SK-N-SH (cell line): ENCODE measurements at regions not wholly inside any gene's neighbourhood (a gene's known extent, or its start where the extent isn't known, plus 50 kb on each side); places are given as distances from the start of the nearest gene placed in this dataset.

Experiments used
- CTCF ChIA-PET: fragments of 300-600, 350-600 bp; formaldehyde crosslinking; extraction: SDS; loops from one replicate; lab custom pipeline; 2021; lab: Yijun Ruan, JAX
- POLR2A ChIA-PET: fragments of 350-600 bp; sonication (Branson Sonifier 250); formaldehyde crosslinking; extraction: SDS; loops from one replicate; lab custom pipeline; 2020; ENCODE audit warnings: antibody characterized with exemption, inconsistent platforms; lab: Yijun Ruan, JAX
- DNase-seq: peaks from one replicate; pipeline ENCODE4 v3.0.0; 2012
- H2AFZ ChIP-seq: fragments of 200-600 bp; sonication (generic); 2 replicates; pipeline ENCODE4 v1.8.1; 2016; ENCODE audit warnings: antibody characterized with exemption, mild to moderate bottlenecking, low read depth
- H3F3A ChIP-seq: fragments of 200-600 bp; sonication (generic); replicated peaks from 2 replicates; pipeline ENCODE3; 2016; ENCODE audit warnings: antibody characterized with exemption, mild to moderate bottlenecking; ENCODE audit not compliant: insufficient read depth
- H3K27ac ChIP-seq, 2 experiments: fragments of 200-500 bp in 1 of 2; fragments of 200-600 bp in 1 of 2; sonication (Bioruptor generic) in 1 of 2; sonication (generic), shearing (Covaris generic) in 1 of 2; 2 replicates each; pipeline versions ENCODE4 v1.5.1 to v1.6.1; 2014 to 2016; ENCODE audit warnings: low read depth in 2 of 2, inconsistent platforms in 1 of 2, low read length in 1 of 2, mild to moderate bottlenecking in 1 of 2, mixed read lengths in 1 of 2
- H3K27me3 ChIP-seq: fragments of 200-600 bp; sonication (generic), shearing (Covaris generic); 2 replicates; pipeline ENCODE4 v1.6.1; 2016; ENCODE audit warnings: mixed run types; ENCODE audit not compliant: insufficient read depth
- H3K36me3 ChIP-seq, 2 experiments: fragments of 200-500 bp in 1 of 2; fragments of 200-600 bp in 1 of 2; sonication (Bioruptor generic) in 1 of 2; sonication (generic) in 1 of 2; replicated peaks in 1 of 2; 2 replicates each; pipeline versions ENCODE3 to v1.5.1; 2014 to 2016; ENCODE audit warnings: low read length in 1 of 2, mild to moderate bottlenecking in 1 of 2; ENCODE audit not compliant: insufficient read depth in 2 of 2, control insufficient read depth in 1 of 2
- H3K4me1 ChIP-seq, 2 experiments: fragments of 200-500 bp in 1 of 2; fragments of 200-600 bp in 1 of 2; sonication (Bioruptor generic) in 1 of 2; sonication (generic), shearing (Covaris generic) in 1 of 2; 2 replicates each; pipeline versions ENCODE4 v1.5.1 to v1.6.1; 2014 to 2016; ENCODE audit warnings: low read depth in 1 of 2, low read length in 1 of 2, mixed run types in 1 of 2; ENCODE audit not compliant: insufficient read depth in 2 of 2, control insufficient read depth in 1 of 2
- H3K4me2 ChIP-seq: fragments of 200-600 bp; sonication (generic), shearing (Covaris generic); 2 replicates; pipeline ENCODE4 v1.6.1; 2017; ENCODE audit warnings: mixed run types
- H3K4me3 ChIP-seq, 2 experiments: fragments of 200-500 bp in 1 of 2; fragments of 200-600 bp in 1 of 2; sonication (Bioruptor generic) in 1 of 2; sonication (generic), shearing (Covaris generic) in 1 of 2; 2 replicates each; pipeline versions ENCODE4 v1.5.1 to v1.8.1; 2014 to 2016; ENCODE audit warnings: low read depth in 2 of 2, inconsistent platforms in 1 of 2, low read length in 1 of 2, mild to moderate bottlenecking in 1 of 2, mixed read lengths in 1 of 2, moderate library complexity in 1 of 2
- H3K79me2 ChIP-seq: fragments of 200-600 bp; sonication (generic); 2 replicates; pipeline ENCODE4 v1.8.1; 2017; ENCODE audit warnings: mild to moderate bottlenecking; ENCODE audit not compliant: insufficient read depth
- H3K9ac ChIP-seq: fragments of 200-600 bp; sonication (generic); 2 replicates; pipeline ENCODE4 v1.6.1; 2017; ENCODE audit warnings: mixed run types
- H3K9me2 ChIP-seq: fragments of 200-600 bp; sonication (generic); 2 replicates; pipeline ENCODE4 v1.6.1; 2017; ENCODE audit warnings: mixed run types
- H3K9me3 ChIP-seq: fragments of 200-600 bp; sonication (generic); 2 replicates; pipeline ENCODE4 v1.6.1; 2017; ENCODE audit warnings: mixed run types, mild to moderate bottlenecking, moderate library complexity
- H4K20me1 ChIP-seq: fragments of 200-600 bp; sonication (generic); 2 replicates; pipeline ENCODE4 v1.6.1; 2017; ENCODE audit warnings: mild to moderate bottlenecking, mixed run types; ENCODE audit not compliant: insufficient read depth
- CTCF ChIP-seq: fragments of 200-600 bp; sonication (generic); IDR thresholded peaks from 2 replicates; pipeline ENCODE4 v1.6.1; 2017; ENCODE audit warnings: antibody characterized with exemption, mild to moderate bottlenecking, moderate library complexity
- EZH2phosphoT487 ChIP-seq: fragments of 200-600 bp; sonication (generic); IDR thresholded peaks from 2 replicates; pipeline ENCODE4 v1.6.1; 2017; ENCODE audit warnings: low read depth, mixed run types, mild to moderate bottlenecking, antibody characterized with exemption, moderate library complexity, borderline replicate concordance
- FOSL2 ChIP-seq: IDR thresholded peaks from 2 replicates; pipeline ENCODE4 v1.4.0; 2012; ENCODE audit warnings: low read depth, mild to moderate bottlenecking, moderate library complexity, borderline replicate concordance
- FOXJ3 ChIP-seq: sonication (generic); formaldehyde crosslinking; IDR thresholded peaks from 2 replicates; pipeline ENCODE4 v1.5.1; 2020; ENCODE audit warnings: mild to moderate bottlenecking, missing genetic modification reagents
- FOXM1 ChIP-seq: IDR thresholded peaks from 2 replicates; pipeline ENCODE4 v1.4.0; 2012; ENCODE audit warnings: low read depth, mild to moderate bottlenecking
- GABPA ChIP-seq: IDR thresholded peaks from 2 replicates; pipeline ENCODE4 v1.4.0; 2012; ENCODE audit warnings: low read depth, mild to moderate bottlenecking
- IRF3 ChIP-seq: fragments of 150-350 bp; IDR thresholded peaks from 2 replicates; pipeline ENCODE4 v1.6.1; 2016; ENCODE audit warnings: mild to moderate bottlenecking, low read depth, low read length
- MXI1 ChIP-seq: IDR thresholded peaks from 2 replicates; pipeline ENCODE4 v1.6.1; 2012; ENCODE audit warnings: mild to moderate bottlenecking, low read depth, low read length, improper control_type of control experiment
- NFIC ChIP-seq: IDR thresholded peaks from 2 replicates; pipeline ENCODE4 v1.4.0; 2012; ENCODE audit warnings: borderline replicate concordance
- NRF1 ChIP-seq: IDR thresholded peaks from 2 replicates; pipeline ENCODE4 v1.6.1; 2012; ENCODE audit warnings: low read depth, mild to moderate bottlenecking, low read length
- PBX3 ChIP-seq: IDR thresholded peaks from 2 replicates; pipeline ENCODE4; 2012
- POLR2AphosphoS5 ChIP-seq: IDR thresholded peaks from 2 replicates; pipeline ENCODE4 v1.6.1; 2012; ENCODE audit warnings: low read depth, low read length
- RAD21 ChIP-seq: IDR thresholded peaks from 2 replicates; pipeline ENCODE4 v1.6.1; 2012; ENCODE audit warnings: mild to moderate bottlenecking, low read length
- RCOR1 ChIP-seq: fragments of 150-350 bp; IDR thresholded peaks from 2 replicates; pipeline ENCODE4 v1.6.1; 2017; ENCODE audit warnings: antibody characterized with exemption, low read length
- RFX5 ChIP-seq: IDR thresholded peaks from 2 replicates; pipeline ENCODE4 v1.6.1; 2012; ENCODE audit warnings: mild to moderate bottlenecking, improper control_type of control experiment, low read length
- SIN3A ChIP-seq: IDR thresholded peaks from 2 replicates; pipeline ENCODE4 v1.6.1; 2012; ENCODE audit warnings: low read depth, mild to moderate bottlenecking, low read length, moderate library complexity, borderline replicate concordance
- SMC3 ChIP-seq: IDR thresholded peaks from 2 replicates; pipeline ENCODE4 v1.6.1; 2012; ENCODE audit warnings: low read depth, low read length, improper control_type of control experiment
- WGBS: methylation state at CpG from one replicate; pipeline ENCODE4 v1.1.6; 2017; ENCODE audit warnings: low lambda C conversion rate; 5-methylcytosine and 5-hydroxymethylcytosine counted together

- no peaks in the 10 kb centered on the region for H3K9me2 ChIP-seq
- H2AFZ ChIP-seq = no peak overlapping the region
- H3K27ac ChIP-seq = no peak overlapping the region
- H3K36me3 ChIP-seq = no peaks in the 10 kb centered on the region
- H3K79me2 ChIP-seq = no peaks in the 10 kb centered on the region
- TF ChIP-seq NRF1 (no peak), POLR2AphosphoS5 (no peak), IRF3 (no peak), PBX3 (no peak), RCOR1 (no peak), CTCF (no peak), FOSL2 (no peak), EZH2phosphoT487 (no peak), MXI1 (no peak), GABPA (no peak), RFX5 (no peak), SMC3 (no peak), FOXM1 (no peak)
- 58% methylated on average over 1 of the region's 1 CpG for WGBS
- POLR2A ChIA-PET = no interaction called here
- H4K20me1 ChIP-seq = no peaks in the 10 kb centered on the region
- no peak overlapping the region for H3K9ac ChIP-seq
- H3K27me3 ChIP-seq = no peaks in the 10 kb centered on the region
- no peaks in the 10 kb centered on the region for H3F3A ChIP-seq
- DNase-seq = no peak
- no peaks in the 10 kb centered on the region for H3K4me1 ChIP-seq
- CTCF ChIA-PET = no interaction called here
- H3K4me2 ChIP-seq = no peak overlapping the region
- H3K9me3 ChIP-seq = no peaks in the 10 kb centered on the region
- H3K4me3 ChIP-seq = no peak overlapping the region
These were observed 228.5 kb upstream of the ITGA4 start for GRCh38 chr2:181228661-181229060.

GRCh38 chr2:181231151-181231550 is 226.0 kb upstream of the ITGA4 start:
- Histone ChIP-seq H3F3A (no peaks in the 10 kb centered on the region), H3K36me3 (no peaks in the 10 kb centered on the region), H3K9me3 (no peaks in the 10 kb centered on the region), H3K4me3 (no peak overlapping the region), H3K9ac (no peak overlapping the region), H4K20me1 (no peaks in the 10 kb centered on the region)
- 91% methylated on average over 1 of the region's 1 CpG for WGBS
- POLR2A ChIA-PET = no interaction called here
- DNase-seq = no peak
- TF ChIP-seq EZH2phosphoT487 (no peak), NFIC (no peak), SIN3A (no peak), FOXJ3 (CRISPR knock-in tag) (no peak), RAD21 (no peak), IRF3 (no peak)
- TF ChIP-seq, all 33 proteins: peak for 0
- Histone ChIP-seq H3K27ac (no peak overlapping the region), H3K79me2 (no peaks in the 10 kb centered on the region), H3K4me2 (no peak overlapping the region), H3K27me3 (no peaks in the 10 kb centered on the region), H3K4me1 (peaks cover 0 to 8% of the 10 kb centered on the region in 2 experiments; a peak in 2 of 4 replicates), H2AFZ (no peak overlapping the region), H3K9me2 (no peaks in the 10 kb centered on the region)
- CTCF ChIA-PET = interaction anchor here (0.8 kb wide), 1 partner anchor 236 kb away, joined by 3 read pairs; no protein-coding TSS in a partner anchor
